NCI-H146 (cell line): ENCODE measurements at regions not wholly inside any gene's neighbourhood (a gene's known extent, or its start where the extent isn't known, plus 50 kb on each side); places are given as distances from the start of the nearest gene placed in this dataset.
A peak's percentile ranks its signal among the peaks of the same experiment; 100 is the strongest.

Source experiments
- DNase-seq: peaks from one replicate; lab custom pipeline; 2025; lab: John Stamatoyannopoulos, UW

DNA sequence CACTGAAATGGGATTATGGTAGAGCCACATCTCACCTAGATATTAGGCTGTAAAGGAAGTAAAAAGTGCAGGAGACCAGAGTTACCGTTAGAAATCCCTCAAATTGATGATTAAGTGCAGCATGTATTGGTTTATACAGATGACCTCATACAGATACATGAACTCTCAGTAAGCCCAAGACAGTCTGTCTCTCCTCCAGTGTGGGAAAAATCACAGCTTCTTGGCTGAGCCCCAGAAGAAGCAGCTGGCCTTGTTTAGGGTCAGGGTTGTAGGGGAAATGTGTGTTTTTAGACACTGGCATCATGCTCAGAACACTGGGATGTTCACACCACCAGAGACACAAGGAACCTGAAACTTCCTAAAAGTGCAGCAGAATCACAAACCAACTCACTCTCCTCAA lies 135.9 kb downstream of the KATNIP start:
- DNase-seq: no peak

GRCh38 chr16:27686926-27687325 lies 137.0 kb downstream of the KATNIP start:
- no peak for DNase-seq

DNA sequence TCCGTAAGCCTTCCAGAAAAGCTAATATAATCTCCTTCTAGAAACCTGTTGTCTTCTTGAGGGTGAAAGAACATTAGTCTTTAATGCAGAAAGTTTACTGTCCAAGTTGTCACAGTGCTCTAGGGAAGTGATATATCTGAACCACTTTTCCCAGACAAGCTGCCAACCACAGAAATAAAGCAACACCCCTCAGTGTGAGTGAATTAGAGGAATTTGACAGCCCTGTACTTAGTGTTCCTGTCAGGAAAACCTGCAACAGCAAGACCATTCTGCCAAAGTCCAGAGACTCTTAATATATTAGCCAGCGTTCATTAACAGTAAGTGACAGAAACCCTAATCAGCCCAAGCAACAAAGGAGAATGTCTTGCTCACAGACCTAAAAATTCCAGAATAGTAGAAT lies 137.7 kb downstream of the KATNIP start:
- no peak for DNase-seq

- no peak for DNase-seq
Observed at GRCh38 chr16:27689711-27690110, 139.8 kb downstream of the KATNIP start.

DNA sequence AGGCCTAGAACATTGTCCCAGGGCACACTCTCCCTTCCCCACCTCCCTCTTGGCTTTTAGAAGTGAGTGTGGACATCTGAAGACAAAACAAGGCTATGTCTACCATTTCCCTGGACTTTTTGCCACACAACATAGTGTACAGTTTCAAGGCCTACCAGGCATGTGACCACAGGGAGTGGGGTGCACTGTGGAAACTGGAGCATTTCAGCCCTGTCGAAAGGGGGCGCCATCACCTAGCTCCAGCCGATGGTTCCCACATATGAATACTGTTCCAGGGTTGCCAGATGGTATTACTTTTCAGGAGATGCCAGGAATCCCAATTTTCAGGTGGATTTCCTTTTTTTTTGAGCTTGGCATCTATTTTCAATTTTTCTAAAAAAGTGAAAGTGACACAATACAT lies 140.7 kb downstream of the KATNIP start:
- peak; percentile 13 for DNase-seq

DNA sequence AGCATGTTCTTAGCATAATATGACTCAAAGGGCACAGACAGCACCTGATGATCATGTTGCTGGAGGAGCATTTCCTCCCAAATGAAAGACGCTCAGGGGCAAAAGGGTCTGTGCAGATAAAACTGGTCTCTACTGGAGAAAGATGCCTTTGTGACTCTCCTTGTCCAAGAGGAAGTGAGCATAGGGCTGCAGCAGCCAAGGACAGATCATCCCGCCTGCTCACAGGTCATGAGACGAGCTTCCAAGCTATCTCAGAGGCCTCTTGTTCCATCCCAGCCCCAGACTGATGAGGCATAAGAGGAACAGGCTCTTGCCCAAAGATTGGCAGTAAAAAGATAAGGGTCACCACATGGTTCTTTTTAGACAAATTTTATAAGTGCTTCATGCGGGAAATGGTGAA lies 141.8 kb downstream of the KATNIP start:
- DNase-seq: no peak

DNA sequence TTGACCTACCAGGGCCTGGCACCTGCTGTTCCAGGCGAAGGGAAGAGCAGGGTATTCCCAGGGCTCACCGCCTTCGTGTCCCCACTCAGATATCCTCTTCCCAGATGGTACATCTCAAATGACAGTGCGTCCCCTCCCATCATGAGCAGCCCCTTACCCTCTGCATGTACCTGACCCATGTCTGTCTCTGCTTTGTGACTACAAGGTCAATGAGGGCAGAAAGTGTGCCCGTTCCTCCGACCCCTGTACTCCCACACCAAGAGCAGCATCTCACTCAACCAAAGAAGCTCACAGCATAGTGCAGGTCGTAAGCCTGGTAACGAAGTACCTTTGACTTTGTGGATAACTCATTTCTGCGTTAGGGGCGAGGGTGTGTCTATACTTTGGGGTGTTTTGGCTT lies 142.6 kb downstream of the KATNIP start:
- no peak for DNase-seq

GRCh38 chr16:27695161-27695560 lies 145.2 kb downstream of the KATNIP start:
- DNase-seq: no peak

DNA sequence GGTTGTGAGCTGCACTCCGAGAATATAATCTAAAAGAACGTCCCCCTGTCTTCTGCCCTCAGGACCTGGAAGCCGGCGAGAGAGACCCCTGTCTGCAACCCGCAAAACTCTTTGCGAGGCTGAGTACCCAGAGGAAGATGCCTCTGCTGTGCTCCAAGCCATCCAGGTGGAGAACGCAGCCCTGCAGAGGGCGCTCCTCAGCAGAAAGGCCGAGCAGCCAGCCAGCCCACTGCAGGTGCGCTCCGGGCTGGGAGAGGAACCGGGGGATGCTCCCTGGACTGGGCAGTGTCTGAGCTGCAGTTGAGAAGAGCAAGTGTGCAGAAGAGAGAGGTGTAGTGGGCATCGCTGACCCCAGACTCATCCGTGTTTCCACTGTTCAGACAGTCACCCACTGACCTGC lies 148.3 kb downstream of the KATNIP start:
- DNase-seq: peak; percentile 15

DNA sequence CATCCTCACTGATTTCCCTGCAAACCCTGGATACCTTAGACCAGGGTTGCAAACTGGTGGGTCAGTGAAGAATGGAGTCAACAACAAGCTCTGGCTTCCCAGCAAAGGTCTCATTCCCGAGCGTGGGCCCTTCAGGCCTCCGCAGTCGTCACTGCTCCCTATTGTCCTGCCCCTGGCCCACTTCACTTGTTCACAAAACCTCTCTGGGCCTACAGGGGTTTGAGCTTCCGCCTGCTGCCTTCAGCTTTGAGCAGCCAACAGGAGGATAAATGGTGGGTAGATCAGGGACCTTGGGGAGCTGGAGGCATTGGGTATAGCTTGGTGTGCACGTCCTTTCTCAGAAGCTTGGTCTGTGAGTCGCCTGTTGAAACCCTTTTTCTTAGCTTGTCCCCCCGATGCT lies 148.8 kb downstream of the KATNIP start:
- DNase-seq: no peak

DNA sequence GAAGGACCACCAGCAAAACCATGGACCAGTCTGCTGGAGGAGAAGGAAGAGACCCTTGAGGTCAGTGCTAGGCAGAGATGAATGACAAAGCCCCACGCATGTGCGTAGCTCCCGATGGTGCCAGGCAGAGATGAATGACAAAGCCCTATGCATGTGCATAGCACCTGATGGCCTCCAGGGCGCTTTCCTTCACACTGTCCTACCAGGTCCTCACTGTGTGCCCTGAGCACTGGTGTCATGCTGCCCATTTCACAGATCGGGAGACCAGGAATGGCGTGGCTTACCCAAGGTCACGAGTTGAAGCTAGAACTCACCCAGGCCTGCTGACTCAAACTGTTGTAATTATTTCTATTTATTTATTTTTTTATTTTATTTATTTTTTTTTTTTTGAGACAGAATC lies 149.6 kb downstream of the KATNIP start:
- DNase-seq: no peak

DNA sequence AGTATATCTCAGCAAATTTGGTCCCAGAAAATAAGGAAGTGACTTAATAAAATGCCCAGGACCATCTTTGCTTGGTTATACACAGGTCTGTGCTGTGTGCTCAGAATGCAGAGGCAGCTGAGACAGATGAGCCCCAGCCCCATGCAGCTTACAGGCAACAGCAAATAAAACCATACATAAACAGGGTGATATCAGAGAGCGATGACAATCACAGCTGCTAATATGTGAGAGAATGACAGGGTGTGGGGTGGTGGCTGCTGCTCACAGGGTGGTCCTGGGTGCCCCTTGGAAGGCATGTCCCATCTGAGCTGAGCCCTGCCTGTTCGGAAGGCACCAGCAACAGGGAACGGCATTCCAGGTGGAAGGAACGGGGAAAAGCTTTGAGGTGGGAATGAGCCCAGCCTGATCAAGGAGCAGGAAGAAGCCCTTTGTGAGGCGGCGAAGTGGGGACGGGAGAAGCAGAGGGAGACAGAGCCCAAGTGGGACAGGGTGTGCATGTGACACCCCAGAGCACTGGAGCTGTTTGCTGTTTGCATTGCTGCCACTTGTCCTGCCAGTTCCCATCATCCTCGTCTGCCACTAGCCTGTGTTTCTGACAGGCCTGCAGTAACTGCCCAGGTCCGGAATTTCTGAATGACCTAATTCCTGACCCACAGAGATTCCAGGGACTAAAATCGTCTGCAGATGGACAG lies 150.5 kb downstream of the KATNIP start:
- DNase-seq: no peak

GRCh38 chr16:27701381-27701780 lies 151.4 kb downstream of the KATNIP start:
- no peak for DNase-seq

GRCh38 chr16:27703121-27703520 lies 153.2 kb downstream of the KATNIP start:
- no peak for DNase-seq

- DNase-seq: no peak
Observed at GRCh38 chr16:27703545-27703944, 153.6 kb downstream of the KATNIP start.

- DNase-seq: peak; percentile 65
Observed at GRCh38 chr16:27704252-27704651, 154.3 kb downstream of the KATNIP start.

- DNase-seq: no peak
Observed at GRCh38 chr16:27706156-27706865, 156.4 kb downstream of the KATNIP start.

DNA sequence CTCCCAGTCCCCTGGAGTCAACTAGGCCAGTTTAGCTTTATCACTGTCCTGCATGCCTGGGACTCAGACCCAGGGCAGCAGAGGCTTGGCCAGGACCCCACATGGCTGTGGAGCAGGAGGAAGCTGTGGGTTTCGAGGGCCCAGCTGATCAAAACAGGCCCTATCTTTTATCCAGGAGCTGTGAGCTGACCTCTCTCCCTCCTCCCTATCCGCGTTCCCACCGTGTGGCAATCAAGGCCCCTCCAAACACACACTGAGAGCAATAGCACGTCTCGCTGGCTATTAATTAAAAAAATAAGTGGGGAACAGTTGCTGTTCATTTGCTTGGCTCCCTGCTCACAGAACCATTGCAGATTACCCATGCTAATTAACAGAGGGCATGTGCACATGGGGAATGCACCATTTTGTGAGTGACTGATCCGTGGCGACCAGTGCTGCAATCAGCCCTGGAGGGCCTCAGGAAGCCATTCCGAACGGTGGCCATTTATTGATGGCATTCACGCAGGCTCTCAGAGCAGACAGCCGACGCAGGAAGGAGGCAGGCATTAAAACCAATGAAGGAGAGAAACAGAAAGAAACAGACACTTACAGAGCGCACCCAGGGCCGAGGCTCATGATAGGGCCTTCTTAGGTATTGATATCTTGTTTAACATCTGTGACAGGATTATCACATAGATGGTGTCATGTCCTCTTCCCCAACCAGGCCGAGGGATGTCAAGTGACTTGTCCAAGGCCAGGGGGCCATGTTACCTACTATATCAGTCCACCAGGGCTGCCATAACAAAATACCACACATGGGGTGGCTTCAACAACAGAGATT lies 157.1 kb downstream of the KATNIP start:
- DNase-seq: no peak

DNA sequence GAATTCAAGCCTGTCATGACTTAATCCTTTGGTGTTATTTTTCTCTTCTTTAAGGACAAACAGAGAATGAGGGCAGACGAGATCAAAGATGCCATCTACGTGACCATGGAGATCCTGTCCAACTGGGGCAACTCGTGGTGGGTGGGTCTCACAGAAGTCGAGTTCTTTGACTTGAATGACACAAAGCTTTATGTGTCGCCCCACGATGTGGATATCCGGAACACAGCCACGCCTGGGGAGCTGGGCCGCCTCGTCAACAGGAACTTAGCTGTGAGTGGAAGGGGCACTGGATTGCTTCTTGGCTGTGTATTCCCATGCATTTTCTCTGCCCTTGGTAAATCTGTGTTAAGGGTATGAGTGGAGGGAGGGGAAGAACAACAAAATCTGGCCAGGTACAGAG lies 158.7 kb downstream of the KATNIP start:
- no peak for DNase-seq

- DNase-seq: no peak
Observed at GRCh38 chr16:27712251-27712711, 162.3 kb downstream of the KATNIP start.

GRCh38 chr16:27717726-27718125 lies 167.8 kb downstream of the KATNIP start:
- no peak for DNase-seq

- no peak for DNase-seq
Observed at GRCh38 chr16:27718201-27719105, 168.5 kb downstream of the KATNIP start.
